ENCODE measurements at regions not wholly inside any gene's neighbourhood (a gene's known extent, or its start where the extent isn't known, plus 50 kb on each side); places are given as distances from the start of the nearest gene placed in this dataset.

- no peak for TF ChIP-seq EZH2phosphoT487 (IDR thresholded peaks at IDR 0.05; ENCODE audit: insufficient read depth, low read depth)
- TF ChIP-seq EZH2 (IDR thresholded peaks at IDR 0.05; ENCODE audit: insufficient read depth, poor library complexity, severe bottlenecking): no peak
Observed at GRCh38 chr6:80465513-80465912, 359.0 kb downstream of the BCKDHB start.

Measured in GM23248 (cell line).